WTC11 (cell line): ENCODE measurements at regions not wholly inside any gene's neighbourhood (a gene's known extent, or its start where the extent isn't known, plus 50 kb on each side); places are given as distances from the start of the nearest gene placed in this dataset.

Source experiments
- ATF3 ChIP-seq: sonication (generic); formaldehyde crosslinking; conservative IDR thresholded peaks from 2 replicates; pipeline ENCODE4 v1.8.1; 2022; ENCODE audit warnings: mild to moderate bottlenecking, missing genetic modification reagents
- CTCF ChIP-seq: fragments of 200-600 bp; IDR thresholded peaks from 2 replicates; pipeline ENCODE4 v1.8.0; 2022; ENCODE audit warnings: antibody characterized with exemption
- GABPB1 ChIP-seq: sonication (generic); formaldehyde crosslinking; IDR thresholded peaks from 2 replicates; pipeline ENCODE4 v1.8.1; 2023; ENCODE audit warnings: mild to moderate bottlenecking, missing genetic modification reagents
- MXD4 ChIP-seq: fragments of 250-450 bp; sonication (Bioruptor Pico); IDR thresholded peaks from 2 replicates; pipeline ENCODE4 v1.8.0; 2021; ENCODE audit warnings: mild to moderate bottlenecking, moderate library complexity, borderline replicate concordance
- NFATC4 ChIP-seq: fragments of 250-450 bp; sonication (Bioruptor Pico); IDR thresholded peaks from 2 replicates; pipeline ENCODE4 v1.9.0; 2021; ENCODE audit warnings: mild to moderate bottlenecking
- SP1 ChIP-seq: sonication (generic); formaldehyde crosslinking; conservative IDR thresholded peaks from 2 replicates; pipeline ENCODE4 v1.8.1; 2022; ENCODE audit warnings: missing genetic modification reagents
- USF2 ChIP-seq: sonication (generic); formaldehyde crosslinking; IDR thresholded peaks from 2 replicates; pipeline ENCODE4 v1.8.1; 2023; ENCODE audit warnings: mild to moderate bottlenecking, missing genetic modification reagents, moderate library complexity
- ZBTB21 ChIP-seq: sonication (generic); formaldehyde crosslinking; IDR thresholded peaks from 2 replicates; pipeline ENCODE4 v1.8.1; 2023; ENCODE audit warnings: mild to moderate bottlenecking, missing genetic modification reagents, borderline replicate concordance

- TF ChIP-seq USF2 (CRISPR knock-in tag) (no peak), GABPB1 (CRISPR knock-in tag) (no peak), CTCF (no peak), ZBTB21 (CRISPR knock-in tag) (no peak), SP1 (CRISPR knock-in tag) (no peak), MXD4 (CRISPR knock-in tag) (no peak), ATF3 (no peak), NFATC4 (CRISPR knock-in tag) (no peak)
Observed at GRCh38 chr12:89020689-89021088, 331.6 kb downstream of the DUSP6 start.
